Mesenchymal stem cell (in vitro differentiated cells and primary cell): ENCODE measurements at regions not wholly inside any gene's neighbourhood (a gene's known extent, or its start where the extent isn't known, plus 50 kb on each side); places are given as distances from the start of the nearest gene placed in this dataset.

Experiments used
- DNase-seq: peaks from one replicate; pipeline ENCODE4 v3.0.0-alpha.2; 2013
- H2AFZ ChIP-seq: one replicate; pipeline ENCODE4 v1.6.1; 2013; ENCODE audit warnings: low read depth, mild to moderate bottlenecking, control low read depth, inconsistent platforms, low read length, moderate library complexity
- H2AK5ac ChIP-seq: 2 replicates; pipeline ENCODE4 v1.6.1; 2013; ENCODE audit warnings: low read length, moderate library complexity, mild to moderate bottlenecking, inconsistent platforms; ENCODE audit not compliant: severe bottlenecking
- H2BK120ac ChIP-seq: one replicate; pipeline ENCODE4 v1.6.1; 2013; ENCODE audit warnings: low read depth, mild to moderate bottlenecking, inconsistent platforms, low read length, moderate library complexity
- H2BK12ac ChIP-seq, 2 experiments: one replicate each; pipeline ENCODE4 v1.6.1; 2013; ENCODE audit warnings: inconsistent platforms in 2 of 2, low read length in 2 of 2, mild to moderate bottlenecking in 2 of 2, moderate library complexity in 2 of 2, control low read depth in 1 of 2
- H2BK15ac ChIP-seq: one replicate; pipeline ENCODE4 v1.6.1; 2013; ENCODE audit warnings: mild to moderate bottlenecking, low read depth, inconsistent platforms; ENCODE audit not compliant: poor library complexity, severe bottlenecking
- H2BK5ac ChIP-seq: 2 replicates; pipeline ENCODE4 v1.6.1; 2013; ENCODE audit warnings: low read depth, mild to moderate bottlenecking, low read length, control low read depth, inconsistent platforms; ENCODE audit not compliant: poor library complexity, severe bottlenecking
- H3K14ac ChIP-seq, 2 experiments: one replicate each; pipeline ENCODE4 v1.6.1; 2013; ENCODE audit warnings: inconsistent platforms in 2 of 2, low read length in 2 of 2, control low read depth in 1 of 2, mild to moderate bottlenecking in 1 of 2, moderate library complexity in 1 of 2
- H3K18ac ChIP-seq, 2 experiments: one replicate each; pipeline ENCODE4 v1.6.1; 2013; ENCODE audit warnings: inconsistent platforms in 2 of 2, low read length in 2 of 2, control low read depth in 1 of 2, low read depth in 1 of 2, mild to moderate bottlenecking in 1 of 2
- H3K23ac ChIP-seq, 2 experiments: one replicate each; pipeline ENCODE4 v1.6.1; 2013; ENCODE audit warnings: inconsistent platforms in 2 of 2, low read length in 2 of 2, mild to moderate bottlenecking in 2 of 2, moderate library complexity in 2 of 2, control low read depth in 1 of 2
- H3K27ac ChIP-seq: 2 replicates; pipeline ENCODE4 v1.5.1; 2013; ENCODE audit warnings: mild to moderate bottlenecking, moderate library complexity, low read length, control low read depth, inconsistent platforms; ENCODE audit not compliant: poor library complexity, severe bottlenecking
- H3K27me3 ChIP-seq, 2 experiments: 2 replicates each; pipeline versions ENCODE4 v1.6.1 to v1.7.0; 2013; ENCODE audit warnings: low read length in 2 of 2, mild to moderate bottlenecking in 2 of 2, moderate library complexity in 2 of 2, control low read depth in 1 of 2, inconsistent platforms in 1 of 2; ENCODE audit not compliant: control insufficient read depth in 1 of 2, insufficient read depth in 1 of 2
- H3K36me3 ChIP-seq, 2 experiments: 2 replicates each; pipeline versions ENCODE4 v1.6.1 to v1.7.0; 2013; ENCODE audit warnings: low read length in 2 of 2, control low read depth in 1 of 2, inconsistent platforms in 1 of 2, low read depth in 1 of 2, mild to moderate bottlenecking in 1 of 2; ENCODE audit not compliant: insufficient read depth in 2 of 2, control insufficient read depth in 1 of 2
- H3K4ac ChIP-seq, 2 experiments: one replicate each; pipeline ENCODE4 v1.6.1; 2013; ENCODE audit warnings: inconsistent platforms in 2 of 2, low read length in 2 of 2, mild to moderate bottlenecking in 2 of 2, moderate library complexity in 2 of 2, control low read depth in 1 of 2, low read depth in 1 of 2
- H3K4me1 ChIP-seq: 2 replicates; pipeline ENCODE4 v1.6.1; 2013; ENCODE audit warnings: low read depth, low read length, control low read depth; ENCODE audit not compliant: control insufficient read depth, insufficient read depth
- H3K4me2 ChIP-seq: 2 replicates; pipeline ENCODE4 v1.6.1; 2013; ENCODE audit warnings: low read length, mild to moderate bottlenecking, inconsistent platforms; ENCODE audit not compliant: poor library complexity, severe bottlenecking
- H3K4me3 ChIP-seq, 2 experiments: 2 replicates each; pipeline versions ENCODE4 v1.5.1 to v1.7.0; 2013; ENCODE audit warnings: low read length in 2 of 2, mild to moderate bottlenecking in 2 of 2, control low read depth in 1 of 2, low read depth in 1 of 2; ENCODE audit not compliant: insufficient read depth in 1 of 2
- H3K79me1 ChIP-seq: replicated peaks from 2 replicates; pipeline ENCODE4 v1.6.1; 2013; ENCODE audit warnings: mild to moderate bottlenecking, control low read depth, low read length, inconsistent platforms; ENCODE audit not compliant: poor library complexity, severe bottlenecking
- H3K9ac ChIP-seq: 2 replicates; pipeline ENCODE4 v1.7.0; 2013; ENCODE audit warnings: mild to moderate bottlenecking, low read length, moderate library complexity
- H3K9me3 ChIP-seq: 2 replicates; pipeline ENCODE4 v1.7.0; 2013; ENCODE audit warnings: mild to moderate bottlenecking, low read length; ENCODE audit not compliant: control insufficient read depth
- H4K8ac ChIP-seq: one replicate; pipeline ENCODE4 v1.6.1; 2013; ENCODE audit warnings: inconsistent platforms, mild to moderate bottlenecking, low read length, moderate library complexity
- H4K91ac ChIP-seq: one replicate; pipeline ENCODE4 v1.6.1; 2013; ENCODE audit warnings: mild to moderate bottlenecking, low read length, inconsistent platforms
- WGBS: methylation state at CpG from one replicate; pipeline ENCODE4 v1.1.7; 2013; ENCODE audit warnings: mixed read lengths; 5-methylcytosine and 5-hydroxymethylcytosine counted together

DNA sequence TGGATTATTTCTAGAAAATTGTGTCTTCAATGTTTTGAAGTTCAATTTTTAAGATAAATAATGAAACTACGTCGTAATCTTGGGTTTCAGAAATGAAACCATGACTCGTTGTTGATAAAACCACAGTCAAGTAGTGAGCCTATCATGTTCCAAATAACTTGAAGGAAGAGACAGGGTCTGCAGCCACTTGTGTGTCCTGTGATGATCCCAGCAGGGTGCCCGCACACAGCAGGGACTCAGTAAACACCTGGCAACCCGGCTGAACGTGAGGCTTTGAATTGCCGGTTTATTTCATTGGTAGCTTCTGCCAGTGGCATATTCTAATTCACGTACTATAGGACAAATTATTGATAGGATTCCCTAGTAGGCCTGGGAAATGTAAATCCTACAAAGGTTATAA, 679.6 kb downstream of the IRX1 start:
- no peak overlapping the region for H4K8ac ChIP-seq
- H2BK5ac ChIP-seq: no peak overlapping the region
- no peak overlapping the region for H4K91ac ChIP-seq
- no peak overlapping the region for H3K14ac ChIP-seq
- H2BK120ac ChIP-seq: no peak overlapping the region
- no peak overlapping the region for H3K4me2 ChIP-seq
- no peak overlapping the region for H3K4ac ChIP-seq
- H3K23ac ChIP-seq: no peak overlapping the region
- no peaks in the 10 kb centered on the region for H3K4me1 ChIP-seq
- no peaks in the 10 kb centered on the region for H3K36me3 ChIP-seq
- no peaks in the 10 kb centered on the region for H3K27me3 ChIP-seq
- H3K79me1 ChIP-seq: no peaks in the 10 kb centered on the region
- no peak overlapping the region for H2AFZ ChIP-seq
- 67% methylated on average over 6 of the region's 8 CpGs for WGBS
- no peak overlapping the region for H2BK15ac ChIP-seq
- H3K4me3 ChIP-seq: no peak overlapping the region
- no peak overlapping the region for H3K18ac ChIP-seq
- DNase-seq: no peak
- no peak overlapping the region for H3K27ac ChIP-seq
- H2AK5ac ChIP-seq: no peak overlapping the region
- H3K9me3 ChIP-seq: peaks cover 26% of the 10 kb centered on the region
- no peak overlapping the region for H2BK12ac ChIP-seq
- H3K9ac ChIP-seq: no peak overlapping the region

DNA sequence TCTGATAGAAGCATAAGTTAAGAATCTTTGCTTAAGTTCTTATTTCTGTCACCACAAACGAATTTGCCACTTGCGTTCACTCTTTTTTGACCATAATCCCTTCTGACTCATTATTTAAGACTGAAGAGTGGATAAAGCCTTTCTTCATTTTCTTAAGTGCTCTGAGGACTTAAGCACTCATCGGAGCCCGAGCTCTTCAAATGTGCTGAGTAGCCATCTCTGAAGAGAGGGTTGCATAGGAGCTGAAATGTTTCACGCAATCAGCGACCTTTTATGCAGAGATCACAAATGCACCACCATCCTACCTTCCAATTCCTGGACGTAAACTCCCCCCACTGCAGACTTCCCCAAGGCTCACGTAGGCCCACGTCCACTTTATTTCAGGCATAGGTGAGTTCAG, 699.2 kb downstream of the IRX1 start:
- H3K4me3 ChIP-seq: no peak overlapping the region
- H3K4me2 ChIP-seq: no peak overlapping the region
- H3K9ac ChIP-seq: no peak overlapping the region
- no peak overlapping the region for H2BK12ac ChIP-seq
- H3K14ac ChIP-seq: no peak overlapping the region
- no peaks in the 10 kb centered on the region for H3K36me3 ChIP-seq
- H3K79me1 ChIP-seq: no peaks in the 10 kb centered on the region
- H3K27ac ChIP-seq: no peak overlapping the region
- H3K4me1 ChIP-seq: no peaks in the 10 kb centered on the region
- no peak for DNase-seq
- H3K18ac ChIP-seq: no peak overlapping the region
- H3K4ac ChIP-seq: no peak overlapping the region
- H4K91ac ChIP-seq: no peak overlapping the region
- no peak overlapping the region for H3K23ac ChIP-seq
- H3K27me3 ChIP-seq: no peaks in the 10 kb centered on the region
- no peak overlapping the region for H2BK120ac ChIP-seq
- no peak overlapping the region for H2BK5ac ChIP-seq
- no peak overlapping the region for H2BK15ac ChIP-seq
- no peak overlapping the region for H4K8ac ChIP-seq
- WGBS: 81% methylated on average over 7 of the region's 9 CpGs
- no peak overlapping the region for H2AK5ac ChIP-seq
- no peak overlapping the region for H2AFZ ChIP-seq
- no peaks in the 10 kb centered on the region for H3K9me3 ChIP-seq

DNA sequence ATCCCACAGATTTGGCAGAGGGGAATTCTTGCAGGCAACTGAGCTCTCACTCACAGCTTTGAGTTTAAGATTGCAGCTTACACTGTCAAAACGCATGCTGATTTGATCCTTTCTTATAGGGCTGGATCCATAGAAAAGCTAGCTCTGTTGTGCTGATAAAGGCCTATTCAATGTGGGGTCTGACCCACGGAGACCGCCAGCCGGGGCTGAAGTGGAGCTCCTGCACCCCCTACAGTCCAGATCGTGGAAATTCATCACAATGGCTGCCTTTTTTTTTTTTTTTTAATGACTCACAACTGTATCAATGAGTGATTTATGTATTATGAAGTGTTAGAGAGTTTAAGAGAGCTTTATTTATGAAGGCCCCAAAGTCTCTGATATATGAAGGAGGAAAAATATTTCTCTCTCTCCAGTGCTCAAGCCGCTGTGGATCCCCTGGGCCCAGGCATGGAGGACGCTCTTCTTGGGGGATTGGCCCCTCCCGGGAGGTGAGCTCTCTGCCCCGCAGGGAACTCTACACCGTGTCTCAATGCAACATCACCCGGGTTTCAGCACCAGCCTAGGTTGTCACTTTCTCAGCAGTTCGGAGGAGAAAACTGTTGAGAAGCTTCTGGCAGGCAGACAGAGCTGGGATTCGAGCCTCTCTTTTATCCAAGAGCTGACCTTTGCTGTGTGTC, 700.2 kb downstream of the IRX1 start:
- Histone ChIP-seq H3K4ac (no peak overlapping the region), H2BK120ac (no peak overlapping the region), H3K9ac (no peak overlapping the region), H2AK5ac (no peak overlapping the region), H3K4me2 (no peak overlapping the region), H3K27ac (no peak overlapping the region), H4K8ac (no peak overlapping the region), H3K23ac (no peak overlapping the region), H3K27me3 (no peaks in the 10 kb centered on the region), H3K4me3 (no peak overlapping the region), H2AFZ (no peak overlapping the region), H3K79me1 (no peaks in the 10 kb centered on the region), H3K9me3 (no peaks in the 10 kb centered on the region), H4K91ac (no peak overlapping the region), H2BK15ac (no peak overlapping the region), H3K14ac (no peak overlapping the region), H3K36me3 (no peaks in the 10 kb centered on the region), H3K4me1 (no peaks in the 10 kb centered on the region), H2BK12ac (no peak overlapping the region), H3K18ac (no peak overlapping the region), H2BK5ac (no peak overlapping the region)
- WGBS: 36% methylated on average over 12 of the region's 13 CpGs
- no peak for DNase-seq

DNA sequence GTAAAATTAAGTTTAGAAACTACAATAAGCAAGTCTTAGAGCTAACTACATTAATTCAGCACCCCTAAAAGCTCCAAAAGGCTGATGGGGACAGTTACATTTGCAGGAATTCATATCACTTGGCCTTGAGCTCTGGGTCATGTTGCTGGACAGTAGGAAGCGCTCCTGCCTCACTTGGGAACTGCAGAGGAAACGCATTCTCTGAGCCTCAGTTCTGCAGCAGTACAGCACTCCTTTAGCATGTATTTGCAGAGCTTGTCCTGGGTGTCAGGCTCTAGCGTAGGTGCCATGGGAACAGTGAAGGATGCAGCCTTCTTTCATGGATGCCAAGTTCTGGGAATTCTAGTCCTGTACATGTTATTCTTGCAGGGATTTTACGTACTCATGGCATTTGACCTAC, 710.4 kb downstream of the IRX1 start:
- Histone ChIP-seq H4K91ac (no peak overlapping the region), H3K18ac (no peak overlapping the region), H2BK15ac (no peak overlapping the region), H4K8ac (no peak overlapping the region), H2AFZ (no peak overlapping the region), H3K9ac (no peak overlapping the region), H3K79me1 (no peaks in the 10 kb centered on the region), H3K4me2 (no peak overlapping the region), H2BK5ac (no peak overlapping the region), H3K23ac (no peak overlapping the region), H3K9me3 (no peaks in the 10 kb centered on the region), H2BK12ac (no peak overlapping the region), H3K4me3 (no peak overlapping the region), H3K27me3 (no peaks in the 10 kb centered on the region), H2BK120ac (no peak overlapping the region), H3K36me3 (no peaks in the 10 kb centered on the region), H3K14ac (no peak overlapping the region), H3K4me1 (no peaks in the 10 kb centered on the region), H3K27ac (no peak overlapping the region), H2AK5ac (no peak overlapping the region), H3K4ac (no peak overlapping the region)
- no peak for DNase-seq
- 78% methylated on average over 3 of the region's 4 CpGs for WGBS
